Suprapubic skin (tissue), 3 donors: ENCODE measurements at regions not wholly inside any gene's neighbourhood (a gene's known extent, or its start where the extent isn't known, plus 50 kb on each side); places are given as distances from the start of the nearest gene placed in this dataset.

Experiments used
- CTCF ChIP-seq, 2 donors: fragments of 200-600 bp in 1 of 2; fragments of 450-650 bp in 1 of 2; sonication (generic) in 1 of 2; IDR thresholded peaks; one replicate each; pipeline ENCODE4 v1.5.1; 2016 to 2019; ENCODE audit warnings: antibody characterized with exemption in 2 of 2, mild to moderate bottlenecking in 1 of 2, moderate library complexity in 1 of 2
- EP300 ChIP-seq: sonication (generic); formaldehyde crosslinking; IDR thresholded peaks from one replicate; pipeline ENCODE4 v1.6.1; 2017; ENCODE audit warnings: antibody characterized with exemption

- TF ChIP-seq EP300, result no peak
- no peak for TF ChIP-seq CTCF (IDR thresholded peaks at IDR 0.05)
Observed at GRCh38 chr18:78457731-78458130, 521.9 kb upstream of the SALL3 start.
